Stomach (tissue), 8 donors: ENCODE measurements at regions not wholly inside any gene's neighbourhood (a gene's known extent, or its start where the extent isn't known, plus 50 kb on each side); places are given as distances from the start of the nearest gene placed in this dataset.

Source experiments
- DNase-seq, 2 donors: peaks; one replicate each; pipeline versions ENCODE4 v3.0.0 to v3.0.0-alpha.2; 2013 to 2019
- H3K27ac ChIP-seq, 5 donors: fragments of 200-600 bp in 4 of 5; sonication (generic) in 4 of 5; one replicate each; pipeline ENCODE4 v1.5.1; 2013 to 2019; ENCODE audit warnings: mild to moderate bottlenecking in 1 of 5, moderate library complexity in 1 of 5
- H3K27me3 ChIP-seq, 3 donors: fragments of 200-600 bp; sonication (generic); one replicate each; pipeline ENCODE4 v1.5.1; 2017 to 2019; ENCODE audit warnings: mixed run types in 1 of 3
- H3K36me3 ChIP-seq, 4 donors: fragments of 200-600 bp; sonication (generic); 1 replicate in 3 of 4; 2 replicates in 1 of 4; pipeline ENCODE4 v1.5.1; 2016 to 2019
- H3K4me1 ChIP-seq, 4 donors: fragments of 200-600 bp; sonication (generic); one replicate each; pipeline ENCODE4 v1.5.1; 2016 to 2019
- H3K4me3 ChIP-seq, 4 donors: fragments of 200-600 bp; sonication (generic) in 3 of 4; one replicate each; pipeline ENCODE4 v1.5.1; 2016 to 2019; ENCODE audit warnings: mild to moderate bottlenecking in 1 of 4
- H3K9me3 ChIP-seq, 4 donors: fragments of 200-600 bp; sonication (generic); one replicate each; pipeline ENCODE4 v1.5.1; 2016 to 2019
- EP300 ChIP-seq: sonication (generic); formaldehyde crosslinking; IDR thresholded peaks from one replicate; pipeline ENCODE4 v1.6.1; 2017; ENCODE audit warnings: antibody characterized with exemption
- POLR2A ChIP-seq, 4 donors: fragments of 450-650 bp; IDR thresholded peaks; one replicate each; pipeline ENCODE4 v1.6.1; 2016; ENCODE audit warnings: antibody characterized with exemption in 4 of 4, control low read depth in 2 of 4, mild to moderate bottlenecking in 1 of 4, moderate library complexity in 1 of 4
- POLR2AphosphoS5 ChIP-seq, 3 donors: sonication (generic); formaldehyde crosslinking; IDR thresholded peaks; one replicate each; pipeline ENCODE4 v1.6.1; 2016; ENCODE audit warnings: antibody characterized with exemption in 3 of 3
- WGBS, 5 donors: extraction: QIAGEN DNeasy Blood & Tissue Kit in 3 of 5; methylation state at CpG; one replicate each; pipeline versions ENCODE4 v1.1.5 to v1.1.7; 2013 to 2018; 5-methylcytosine and 5-hydroxymethylcytosine counted together
- intact Hi-C: fragments of 100-400 bp; cut with DNase I; formaldehyde crosslinking; loops from one replicate; pipeline ENCODE4 v1.15.1; 2023; ENCODE audit warnings: low total_unique reads
- TF ChIP-seq, protein P1 (sequence below), 7 experiments: fragments of 450-650 bp in 4 of 7; fragments of 200-600 bp in 3 of 7; sonication (generic) in 3 of 7; IDR thresholded peaks; one replicate each; pipeline ENCODE4 v1.5.1; 2016 to 2019; ENCODE audit warnings: antibody characterized with exemption in 7 of 7, control low read depth in 2 of 7, mild to moderate bottlenecking in 1 of 7
- donor health status: healthy with polysubstance abuse.
- donor health status: Bipolar disorder and iron deficiency.
- donor health status: healthy.

GRCh38 chr12:118549510-118549980, 173.2 kb downstream of the SUDS3 start:
- TF ChIP-seq, protein P1, sequence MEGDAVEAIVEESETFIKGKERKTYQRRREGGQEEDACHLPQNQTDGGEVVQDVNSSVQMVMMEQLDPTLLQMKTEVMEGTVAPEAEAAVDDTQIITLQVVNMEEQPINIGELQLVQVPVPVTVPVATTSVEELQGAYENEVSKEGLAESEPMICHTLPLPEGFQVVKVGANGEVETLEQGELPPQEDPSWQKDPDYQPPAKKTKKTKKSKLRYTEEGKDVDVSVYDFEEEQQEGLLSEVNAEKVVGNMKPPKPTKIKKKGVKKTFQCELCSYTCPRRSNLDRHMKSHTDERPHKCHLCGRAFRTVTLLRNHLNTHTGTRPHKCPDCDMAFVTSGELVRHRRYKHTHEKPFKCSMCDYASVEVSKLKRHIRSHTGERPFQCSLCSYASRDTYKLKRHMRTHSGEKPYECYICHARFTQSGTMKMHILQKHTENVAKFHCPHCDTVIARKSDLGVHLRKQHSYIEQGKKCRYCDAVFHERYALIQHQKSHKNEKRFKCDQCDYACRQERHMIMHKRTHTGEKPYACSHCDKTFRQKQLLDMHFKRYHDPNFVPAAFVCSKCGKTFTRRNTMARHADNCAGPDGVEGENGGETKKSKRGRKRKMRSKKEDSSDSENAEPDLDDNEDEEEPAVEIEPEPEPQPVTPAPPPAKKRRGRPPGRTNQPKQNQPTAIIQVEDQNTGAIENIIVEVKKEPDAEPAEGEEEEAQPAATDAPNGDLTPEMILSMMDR (IDR thresholded peaks at IDR 0.05), result no peak
- TF ChIP-seq POLR2AphosphoS5 (IDR thresholded peaks at IDR 0.05) (no peak), POLR2A (IDR thresholded peaks at IDR 0.05) (no peak), EP300 (no peak)
- WGBS, 5 donors, result 59 to 73% (median 66%) methylated on average over 8 of the region's 8 CpGs
- peaks cover 0 to 2% (median 0%) of the 10 kb centered on the region in 4 donors for H3K4me1 ChIP-seq

GRCh38 chr12:118553856-118554504, 177.6 kb downstream of the SUDS3 start:
- intact Hi-C loops, result no loop called here
- H3K27ac ChIP-seq, result no peak overlapping the region
- 67 to 75% (median 68%) methylated on average over 5 of the region's 5 CpGs for WGBS, 5 donors
- H3K4me3 ChIP-seq, result no peak overlapping the region
- TF ChIP-seq POLR2AphosphoS5 (IDR thresholded peaks at IDR 0.05) (no peak), POLR2A (IDR thresholded peaks at IDR 0.05) (no peak), EP300 (no peak)
- TF ChIP-seq, protein P1 (IDR thresholded peaks at IDR 0.05), result no peak
- no peaks in the 10 kb centered on the region for H3K9me3 ChIP-seq
- H3K27me3 ChIP-seq, result no peaks in the 10 kb centered on the region
- no peaks in the 10 kb centered on the region for H3K36me3 ChIP-seq
- no peak for DNase-seq
- H3K4me1 ChIP-seq, result no peaks in the 10 kb centered on the region

More at GRCh38 chr12:118549510-118549980, 173.2 kb downstream of the SUDS3 start:
- Histone ChIP-seq H3K36me3 (no peaks in the 10 kb centered on the region), H3K9me3 (peaks cover 0 to 8% (median 5%) of the 10 kb centered on the region in 4 donors), H3K4me3 (no peak overlapping the region), H3K27me3 (no peaks in the 10 kb centered on the region), H3K27ac (no peak overlapping the region)
- DNase-seq, result no peak
- intact Hi-C loops, result no loop called here

DNA sequence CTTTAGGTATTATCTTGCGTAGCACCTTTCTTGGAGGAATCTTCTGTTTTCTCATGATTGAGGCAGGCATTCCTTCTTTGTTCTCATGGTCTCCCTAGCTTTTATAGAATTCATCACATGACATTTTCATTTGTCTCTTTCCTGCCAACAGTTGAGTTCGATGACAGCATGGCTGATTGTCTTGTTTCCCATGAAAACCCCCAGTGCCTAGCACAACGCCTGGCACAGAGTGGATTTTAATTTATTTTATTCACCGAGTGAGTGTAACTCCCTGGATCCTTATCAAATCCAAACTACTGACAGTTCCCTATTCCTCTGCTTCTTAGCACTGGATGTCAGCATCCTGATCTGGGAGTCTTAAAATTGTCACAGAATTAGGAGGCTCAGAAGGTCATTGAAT, 182.6 kb downstream of the SUDS3 start:
- H3K36me3 ChIP-seq, result no peaks in the 10 kb centered on the region
- TF ChIP-seq POLR2AphosphoS5 (IDR thresholded peaks at IDR 0.05) (no peak), POLR2A (IDR thresholded peaks at IDR 0.05) (no peak), EP300 (no peak)
- TF ChIP-seq, protein P1 (IDR thresholded peaks at IDR 0.05), result no peak
- intact Hi-C loops, result no loop called here

DNA sequence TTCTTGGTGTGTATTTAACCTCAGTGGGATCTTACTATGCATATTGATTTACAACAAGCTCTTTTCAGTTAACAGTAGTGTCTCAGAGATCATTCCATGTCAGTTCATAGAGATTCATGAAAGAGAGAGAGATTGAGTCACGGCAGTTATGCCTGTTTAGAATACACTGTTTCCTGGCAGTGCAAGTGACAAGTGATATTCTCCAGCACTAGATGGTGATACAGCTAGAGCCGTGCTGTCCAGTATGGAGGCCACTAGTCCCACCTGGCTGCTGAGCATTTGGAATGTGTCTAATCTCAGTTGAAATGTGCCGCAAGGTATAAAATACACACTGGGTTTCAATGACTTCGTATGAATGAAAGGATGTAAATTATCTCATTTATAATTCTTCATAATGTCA, 184.4 kb downstream of the SUDS3 start:
- Histone ChIP-seq H3K4me3 (no peak overlapping the region), H3K4me1 (no peaks in the 10 kb centered on the region), H3K27ac (no peak overlapping the region), H3K36me3 (no peaks in the 10 kb centered on the region), H3K27me3 (no peaks in the 10 kb centered on the region), H3K9me3 (no peaks in the 10 kb centered on the region)
- no peak for TF ChIP-seq EP300
- peak in 2 of 3 donors; percentile 31 to 68 for TF ChIP-seq POLR2AphosphoS5 (IDR thresholded peaks at IDR 0.05)
- intact Hi-C loops, result no loop called here
- WGBS, 5 donors, result 41 to 50% (median 47%) methylated on average over 4 of the region's 4 CpGs
- peak in 1 of 2 donors; percentile 9 for DNase-seq

More for the DNA sequence above, 182.6 kb downstream of the SUDS3 start:
- no peak overlapping the region for H3K27ac ChIP-seq
- DNase-seq, result no peak
- no peaks in the 10 kb centered on the region for H3K27me3 ChIP-seq
- H3K9me3 ChIP-seq, result no peaks in the 10 kb centered on the region
- no peak overlapping the region for H3K4me3 ChIP-seq
- no peaks in the 10 kb centered on the region for H3K4me1 ChIP-seq
- 76 to 84% (median 81%) methylated on average over 4 of the region's 4 CpGs for WGBS, 5 donors

- Histone ChIP-seq H3K4me1 (no peaks in the 10 kb centered on the region), H3K9me3 (peaks cover 0 to 12% (median 0%) of the 10 kb centered on the region in 4 donors), H3K36me3 (no peaks in the 10 kb centered on the region), H3K27me3 (no peaks in the 10 kb centered on the region), H3K27ac (peak overlapping the region in 1 of 5 donors; percentile 2), H3K4me3 (no peak overlapping the region)
- 71 to 94% (median 86%) methylated on average over 5 of the region's 5 CpGs for whole genome bisulfite sequencing, 5 donors
- intact Hi-C loops, result no loop called here
- DNase-seq, result no peak
- no peak for TF ChIP-seq EP300
- TF ChIP-seq POLR2A (IDR thresholded peaks at IDR 0.05), result no peak
- TF ChIP-seq, protein P1 (IDR thresholded peaks at IDR 0.05), result no peak
- no peak for TF ChIP-seq POLR2AphosphoS5 (IDR thresholded peaks at IDR 0.05)
These were observed 195.4 kb downstream of the SUDS3 start for GRCh38 chr12:118571730-118572129.
